ENCODE measurements at regions not wholly inside any gene's neighbourhood (a gene's known extent, or its start where the extent isn't known, plus 50 kb on each side); places are given as distances from the start of the nearest gene placed in this dataset.

- TF ChIP-seq CTCF (IDR thresholded peaks at IDR 0.05), result no peak
- TF ChIP-seq POLR2A (IDR thresholded peaks at IDR 0.05), result no peak
Measured at GRCh38 chr1:90192408-90192807, 197.5 kb downstream of the ZNF326 start.

All from breast epithelium (tissue), 3 donors.